ENCODE measurements at regions not wholly inside any gene's neighbourhood (a gene's known extent, or its start where the extent isn't known, plus 50 kb on each side); places are given as distances from the start of the nearest gene placed in this dataset.

- TF ChIP-seq POLR2A (IDR thresholded peaks at IDR 0.05) = no peak
- no peak for TF ChIP-seq CTCF (IDR thresholded peaks at IDR 0.05)
These were observed 407.8 kb upstream of the DAB1 start for GRCh38 chr1:57831624-57832023.
